ENCODE measurements at regions not wholly inside any gene's neighbourhood (a gene's known extent, or its start where the extent isn't known, plus 50 kb on each side); places are given as distances from the start of the nearest gene placed in this dataset.

- TF ChIP-seq CTCF (IDR thresholded peaks at IDR 0.05), result no peak
- TF ChIP-seq POLR2A (IDR thresholded peaks at IDR 0.05), result no peak
Measured at GRCh38 chr11:22466351-22466750, 128.2 kb downstream of the SLC17A6 start.

All from body of pancreas (tissue), 4 donors.